ENCODE measurements at regions not wholly inside any gene's neighbourhood (a gene's known extent, or its start where the extent isn't known, plus 50 kb on each side); places are given as distances from the start of the nearest gene placed in this dataset.

- WGBS, 2 donors (ENCODE audit: low coverage in 1 of 2), result 20 to 30% methylated on average over 1 of the region's 1 CpG
- intact Hi-C loops (cut with DNase I; ENCODE audit: low total_unique reads) (no loop called here), in situ Hi-C loops (cut with MboI; ENCODE audit: low pct_ligation_motif_present in 1 of 4, low pct_unique_long_range_greater_than_20kb in 1 of 4, low sequenced_read_pairs in 3 of 4) (no loop called here)
- Histone ChIP-seq H3K27me3 (no peaks in the 10 kb centered on the region), H3K27ac (no peak overlapping the region), H3K9me3 (no peaks in the 10 kb centered on the region), H3K36me3 (no peaks in the 10 kb centered on the region), H3K4me1 (no peaks in the 10 kb centered on the region), H3K4me3 (no peak overlapping the region)
- DNase-seq, result no peak
- TF ChIP-seq POLR2A (IDR thresholded peaks at IDR 0.05) (no peak), EP300 (IDR thresholded peaks at IDR 0.05; ENCODE audit: low read depth) (no peak), POLR2AphosphoS5 (IDR thresholded peaks at IDR 0.05) (no peak), CTCF (IDR thresholded peaks at IDR 0.05) (no peak)
These were observed 188.5 kb upstream of the ISX start for GRCh38 chr22:34877506-34877905.

- Histone ChIP-seq H3K4me1 (no peaks in the 10 kb centered on the region), H3K27ac (no peak overlapping the region), H3K27me3 (no peaks in the 10 kb centered on the region), H3K4me3 (no peak overlapping the region), H3K9me3 (no peaks in the 10 kb centered on the region), H3K36me3 (no peaks in the 10 kb centered on the region)
- in situ Hi-C loops (cut with MboI; ENCODE audit: low pct_ligation_motif_present in 1 of 4, low pct_unique_long_range_greater_than_20kb in 1 of 4, low sequenced_read_pairs in 3 of 4), result no loop called here
- intact Hi-C loops (cut with DNase I; ENCODE audit: low total_unique reads), result no loop called here
- DNase-seq, result no peak
- TF ChIP-seq CTCF (IDR thresholded peaks at IDR 0.05) (no peak), POLR2A (IDR thresholded peaks at IDR 0.05) (no peak), EP300 (IDR thresholded peaks at IDR 0.05; ENCODE audit: low read depth) (no peak), POLR2AphosphoS5 (IDR thresholded peaks at IDR 0.05) (no peak)
These were observed 187.8 kb upstream of the ISX start for GRCh38 chr22:34878171-34878570.

GRCh38 chr22:34879001-34879400 is 187.0 kb upstream of the ISX start:
- no peaks in the 10 kb centered on the region for H3K27me3 ChIP-seq
- H3K4me3 ChIP-seq, result no peak overlapping the region
- no peaks in the 10 kb centered on the region for H3K4me1 ChIP-seq
- intact Hi-C loops (cut with DNase I; ENCODE audit: low total_unique reads), result no loop called here
- no peaks in the 10 kb centered on the region for H3K36me3 ChIP-seq
- in situ Hi-C loops (cut with MboI; ENCODE audit: low pct_ligation_motif_present in 1 of 4, low pct_unique_long_range_greater_than_20kb in 1 of 4, low sequenced_read_pairs in 3 of 4), result no loop called here
- H3K9me3 ChIP-seq, result no peaks in the 10 kb centered on the region
- no peak for DNase-seq
- H3K27ac ChIP-seq, result no peak overlapping the region
- TF ChIP-seq CTCF (IDR thresholded peaks at IDR 0.05) (no peak), POLR2A (IDR thresholded peaks at IDR 0.05) (no peak), POLR2AphosphoS5 (IDR thresholded peaks at IDR 0.05) (no peak), EP300 (IDR thresholded peaks at IDR 0.05; ENCODE audit: low read depth) (no peak)
- 45 to 60% methylated on average over 1 to 3 of the region's 3 CpGs for WGBS, 2 donors (ENCODE audit: low coverage in 1 of 2)

- H3K27me3 ChIP-seq, result no peaks in the 10 kb centered on the region
- no peak overlapping the region for H3K4me3 ChIP-seq
- no peak overlapping the region for H3K27ac ChIP-seq
- no peaks in the 10 kb centered on the region for H3K36me3 ChIP-seq
- TF ChIP-seq CTCF (IDR thresholded peaks at IDR 0.05) (no peak), POLR2AphosphoS5 (IDR thresholded peaks at IDR 0.05) (no peak), POLR2A (IDR thresholded peaks at IDR 0.05) (no peak), EP300 (IDR thresholded peaks at IDR 0.05; ENCODE audit: low read depth) (no peak)
- no peaks in the 10 kb centered on the region for H3K9me3 ChIP-seq
- no peak for DNase-seq
- in situ Hi-C loops (cut with MboI; ENCODE audit: low pct_ligation_motif_present in 1 of 4, low pct_unique_long_range_greater_than_20kb in 1 of 4, low sequenced_read_pairs in 3 of 4), result no loop called here
- H3K4me1 ChIP-seq, result no peaks in the 10 kb centered on the region
- WGBS, 2 donors (ENCODE audit: low coverage in 1 of 2), result 100% methylated on average over 1 of the region's 1 CpG; no CpG with 5 or more reads in 1 of the 2 donors
- intact Hi-C loops (cut with DNase I; ENCODE audit: low total_unique reads), result no loop called here
These were observed 185.3 kb upstream of the ISX start for GRCh38 chr22:34880662-34881061.
